GM12878 (cell line): ENCODE measurements at regions not wholly inside any gene's neighbourhood (a gene's known extent, or its start where the extent isn't known, plus 50 kb on each side); places are given as distances from the start of the nearest gene placed in this dataset.

Experiments used
- ATAC-seq: fragments of 200-7000 bp; cut with Tn5 transposase; 3 replicates; pipeline ENCODE4 v1.9.1; 2020; ENCODE audit warnings: mild to moderate bottlenecking, moderate library complexity
- BruUV-seq: library from RNA; stranded (reverse); fragments of 400-500 nt; replicated peaks from 2 replicates; lab custom pipeline; 2021; lab: Mats Ljungman, UMichigan
- CTCF ChIA-PET: fragments of 300-600 bp; sonication (Branson Sonifier 250); formaldehyde crosslinking; extraction: SDS; loops from one replicate; lab custom pipeline; 2021; ENCODE audit warnings: inconsistent platforms; lab: Yijun Ruan, JAX
- POLR2A ChIA-PET: fragments of 350-600 bp; formaldehyde crosslinking; extraction: SDS; loops from one replicate; lab custom pipeline; 2021; ENCODE audit warnings: inconsistent platforms; lab: Charles Lee
- RAD21 ChIA-PET: fragments of 300-600 bp; sonication (Branson Sonifier 250); formaldehyde crosslinking; loops from one replicate; lab custom pipeline; 2023; ENCODE audit warnings: antibody characterized with exemption; ENCODE audit not compliant: unreplicated experiment; lab: Charles Lee
- SMC1A ChIA-PET: fragments of 300-600 bp; sonication (Branson Sonifier 250); formaldehyde crosslinking; loops from one replicate; lab custom pipeline; 2023; ENCODE audit not compliant: unreplicated experiment, uncharacterized antibody; lab: Charles Lee
- DNase-seq: peaks from one replicate; pipeline ENCODE4 v3.0.0-alpha.2; 2011; ENCODE audit warnings: low read depth, low spot score
- FAIRE-seq: peaks from 3 replicates; lab custom pipeline; 2011; peaks lifted over from hg19 to GRCh38; lab: Jason Lieb, UNC
- H2AFZ ChIP-seq: 2 replicates; pipeline ENCODE4 v1.6.0; 2011; ENCODE audit warnings: low read depth, low read length, control low read depth; ENCODE audit not compliant: control insufficient read depth
- H3K27ac ChIP-seq: 2 replicates; pipeline ENCODE4 v1.5.1; 2011; ENCODE audit warnings: control low read depth; ENCODE audit not compliant: control insufficient read depth, insufficient read depth
- H3K27me3 ChIP-seq, 2 experiments: replicated peaks in 1 of 2; 2 replicates each; pipeline versions ENCODE4 v1.6.0 to v1.6.1; 2011; ENCODE audit warnings: low read length in 1 of 2; ENCODE audit not compliant: control insufficient read depth in 2 of 2, insufficient read depth in 2 of 2
- H3K36me3 ChIP-seq, 2 experiments: 2 replicates each; pipeline ENCODE4 v1.5.1; 2011; ENCODE audit warnings: low read length in 1 of 2; ENCODE audit not compliant: control insufficient read depth in 2 of 2, insufficient read depth in 2 of 2
- H3K4me1 ChIP-seq: 2 replicates; pipeline ENCODE4 v1.6.1; 2011; ENCODE audit warnings: mild to moderate bottlenecking, low read length, moderate library complexity, mixed read lengths; ENCODE audit not compliant: control insufficient read depth, insufficient read depth
- H3K4me2 ChIP-seq: 2 replicates; pipeline ENCODE4 v1.6.0; 2011; ENCODE audit warnings: control low read depth; ENCODE audit not compliant: control insufficient read depth, insufficient read depth
- H3K4me3 ChIP-seq: fragments of 200-600 bp; sonication (generic); 2 replicates; pipeline ENCODE4 v1.5.1; 2016
- H3K79me2 ChIP-seq: 2 replicates; pipeline ENCODE4 v1.6.0; 2011; ENCODE audit warnings: low read length; ENCODE audit not compliant: control insufficient read depth, insufficient read depth
- H3K9ac ChIP-seq: 2 replicates; pipeline ENCODE4 v1.8.0; 2011; ENCODE audit warnings: low read length, control low read depth, mixed read lengths; ENCODE audit not compliant: control insufficient read depth, insufficient read depth
- H3K9me3 ChIP-seq: replicated peaks from 3 replicates; pipeline ENCODE4 v1.5.1; 2011; ENCODE audit warnings: mild to moderate bottlenecking, low read length; ENCODE audit not compliant: control insufficient read depth, insufficient read depth
- H4K20me1 ChIP-seq: 2 replicates; pipeline ENCODE4 v1.6.0; 2011; ENCODE audit not compliant: control insufficient read depth, insufficient read depth
- CBX5 ChIP-seq: sonication (generic); IDR thresholded peaks from 2 replicates; pipeline ENCODE4 v1.6.1; 2016; ENCODE audit warnings: low read depth, moderate library complexity, mild to moderate bottlenecking, inconsistent platforms
- CHD1 ChIP-seq: IDR thresholded peaks from 2 replicates; pipeline ENCODE4 v1.6.1; 2012; ENCODE audit warnings: low read depth, low read length, improper control_type of control experiment
- EZH2 ChIP-seq: IDR thresholded peaks from 2 replicates; pipeline ENCODE4 v1.6.1; 2012; ENCODE audit warnings: low read depth, mild to moderate bottlenecking, control low read depth, inconsistent platforms, low read length, borderline replicate concordance; ENCODE audit not compliant: control insufficient read depth
- IRF3 ChIP-seq: fragments of 450-650 bp; IDR thresholded peaks from 2 replicates; pipeline ENCODE4 v1.6.1; 2014; ENCODE audit warnings: mild to moderate bottlenecking
- IRF4 ChIP-seq: IDR thresholded peaks from 2 replicates; pipeline ENCODE4 v1.6.1; 2011; ENCODE audit warnings: low read depth, low read length
- JUNB ChIP-seq: IDR thresholded peaks from 2 replicates; pipeline ENCODE4 v1.6.1; 2016; ENCODE audit warnings: antibody characterized with exemption, mild to moderate bottlenecking
- JUND ChIP-seq: IDR thresholded peaks from 2 replicates; pipeline ENCODE4 v1.6.1; 2012; ENCODE audit warnings: low read depth, mild to moderate bottlenecking, low read length, improper control_type of control experiment, moderate library complexity
- MEF2A ChIP-seq: IDR thresholded peaks from 2 replicates; pipeline ENCODE4 v1.6.1; 2011; ENCODE audit warnings: low read depth, mild to moderate bottlenecking, low read length, moderate library complexity; ENCODE audit not compliant: insufficient read depth
- MLLT1 ChIP-seq: fragments of 450-650 bp; IDR thresholded peaks from 2 replicates; pipeline ENCODE4 v1.6.1; 2016; ENCODE audit warnings: mild to moderate bottlenecking
- MTA2 ChIP-seq: fragments of 450-650 bp; IDR thresholded peaks from 2 replicates; pipeline ENCODE4 v1.6.1; 2016; ENCODE audit warnings: low read depth, mild to moderate bottlenecking, moderate library complexity
- NFIC ChIP-seq: IDR thresholded peaks from 2 replicates; pipeline ENCODE4 v1.6.1; 2012; ENCODE audit warnings: low read depth, mild to moderate bottlenecking, inconsistent platforms, low read length, moderate library complexity
- NFYB ChIP-seq: IDR thresholded peaks from 2 replicates; pipeline ENCODE4 v1.6.1; 2011; ENCODE audit warnings: low read depth, mild to moderate bottlenecking, low read length, improper control_type of control experiment, moderate library complexity; ENCODE audit not compliant: insufficient read depth
- PKNOX1 ChIP-seq: fragments of 450-650 bp; IDR thresholded peaks from 2 replicates; pipeline ENCODE4 v1.6.1; 2016; ENCODE audit warnings: mild to moderate bottlenecking
- STAT1 ChIP-seq: fragments of 450-650 bp; conservative IDR thresholded peaks from 2 replicates; pipeline ENCODE4 v1.6.1; 2014; ENCODE audit warnings: antibody characterized with exemption, mild to moderate bottlenecking
- WGBS: methylation state at CpG from one replicate; pipeline ENCODE4 v1.1.6; 2016; ENCODE audit warnings: low lambda C conversion rate; ENCODE audit not compliant: insufficient replicate concordance, insufficient coverage; ENCODE audit errors: missing lambda C conversion rate; 5-methylcytosine and 5-hydroxymethylcytosine counted together
- in situ Hi-C: fragments of 300-500 bp; cut with MboI; formaldehyde crosslinking; loops from 9 replicates; pipeline ENCODE4 v1.14.3; 2018; ENCODE audit warnings: mixed read lengths
- intact Hi-C: fragments of 100-400 bp; cut with micrococcal nuclease; formaldehyde crosslinking; loops from one replicate; pipeline ENCODE4 v1.14.2; 2022; ENCODE audit not compliant: unreplicated experiment

- Histone ChIP-seq H3K9ac (no peak overlapping the region), H4K20me1 (no peaks in the 10 kb centered on the region), H3K27me3 (no peaks in the 10 kb centered on the region), H3K4me3 (no peak overlapping the region), H3K27ac (no peak overlapping the region), H3K79me2 (no peaks in the 10 kb centered on the region), H2AFZ (no peak overlapping the region), H3K36me3 (no peaks in the 10 kb centered on the region), H3K4me2 (no peak overlapping the region), H3K9me3 (no peaks in the 10 kb centered on the region), H3K4me1 (no peaks in the 10 kb centered on the region)
- 57% methylated on average over 5 of the region's 5 CpGs for WGBS
- RAD21 ChIA-PET: interaction anchor here (0.8 to 1.8 kb wide), 6 partner anchors 14 to 118 kb away, joined by 3 to 7 read pairs (median 4); partner anchors contain the start of gene MID1IP1
- no TSS peak for BruUV-seq
- CTCF ChIA-PET: interaction anchor here (1.5 kb wide), 1 partner anchor 64 kb away, joined by 7 read pairs; no protein-coding TSS in a partner anchor
- in situ Hi-C loops (no loop called here), intact Hi-C loops (no loop called here)
- POLR2A ChIA-PET: interaction anchor here (0.7 kb wide), 1 partner anchor 47 kb away, joined by 3 read pairs; no protein-coding TSS in a partner anchor
- no peak for TF ChIP-seq CHD1
- no peak for TF ChIP-seq NFYB
- no peak for TF ChIP-seq NFIC
- TF ChIP-seq PKNOX1: no peak
- TF ChIP-seq JUND: no peak
- TF ChIP-seq JUNB: no peak
- TF ChIP-seq MLLT1: no peak
- TF ChIP-seq CBX5: no peak
- TF ChIP-seq IRF3: no peak
- no peak for TF ChIP-seq MTA2
- no peak for TF ChIP-seq EZH2
- TF ChIP-seq IRF4: no peak
- no peak for TF ChIP-seq MEF2A
- TF ChIP-seq STAT1: no peak
- FAIRE-seq: no peak
- ATAC-seq: no peak
- no peak for DNase-seq
- SMC1A ChIA-PET: interaction anchor here (0.9 to 3.4 kb wide), 14 partner anchors 15 to 263 kb away, joined by 3 to 14 read pairs (median 4); no protein-coding TSS in a partner anchor
Observed at GRCh38 chrX:38919853-38920528, 118.7 kb downstream of the MID1IP1 start.
